GM12875 (cell line): ENCODE measurements at regions not wholly inside any gene's neighbourhood (a gene's known extent, or its start where the extent isn't known, plus 50 kb on each side); places are given as distances from the start of the nearest gene placed in this dataset.

Source experiments
- H3K4me3 ChIP-seq: one replicate; pipeline ENCODE4 v1.5.1; 2011; ENCODE audit warnings: low read depth, low read length, control low read depth
- CTCF ChIP-seq: IDR thresholded peaks from 2 replicates; pipeline ENCODE4 v1.5.1; 2011; ENCODE audit warnings: low read depth, mild to moderate bottlenecking, control low read depth, inconsistent platforms, low read length, moderate library complexity, borderline replicate concordance; ENCODE audit not compliant: insufficient read depth

- TF ChIP-seq CTCF: no peak
- H3K4me3 ChIP-seq: no peak overlapping the region
Observed at GRCh38 chr12:88802096-88802706, 221.9 kb upstream of the KITLG start.

DNA sequence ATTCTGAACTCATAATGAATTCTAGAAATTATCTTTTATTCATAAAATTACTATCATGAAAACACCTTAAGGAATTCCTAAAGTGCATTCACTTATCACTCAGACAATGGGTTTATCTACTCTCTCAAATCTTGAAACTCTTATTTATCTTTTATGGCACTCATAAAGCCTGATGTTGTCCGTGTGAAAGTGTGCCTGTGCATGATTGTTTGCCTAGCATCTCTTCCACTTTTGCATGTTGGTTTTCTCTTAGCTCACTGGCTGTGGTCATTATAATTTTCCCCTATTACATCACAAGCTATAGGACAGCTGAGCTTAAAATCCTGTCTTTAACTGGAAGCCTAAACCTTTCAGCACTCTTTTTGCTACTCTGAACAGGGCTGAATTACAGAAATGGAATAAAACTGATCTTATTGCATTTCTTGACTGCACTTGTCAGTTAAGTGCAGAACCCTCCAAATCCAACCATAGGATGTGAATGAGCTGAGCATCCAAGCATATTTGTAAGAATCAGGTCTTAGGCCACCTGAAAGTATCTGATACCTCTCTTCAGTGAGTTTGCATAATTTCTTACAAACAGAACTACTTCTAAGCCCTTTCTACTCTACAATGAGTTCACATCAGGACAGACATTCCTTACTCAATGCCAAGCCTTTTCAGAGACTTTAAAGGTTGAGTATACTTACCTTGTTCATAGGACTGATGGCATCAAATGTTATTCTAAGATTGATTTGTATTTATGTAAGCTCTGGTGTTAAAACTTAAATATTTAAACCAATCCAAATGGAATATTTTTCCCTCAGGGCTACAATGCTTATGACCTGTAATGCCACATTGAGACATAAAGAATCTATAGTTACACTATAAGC, 221.2 kb upstream of the KITLG start:
- TF ChIP-seq CTCF: no peak
- no peak overlapping the region for H3K4me3 ChIP-seq

DNA sequence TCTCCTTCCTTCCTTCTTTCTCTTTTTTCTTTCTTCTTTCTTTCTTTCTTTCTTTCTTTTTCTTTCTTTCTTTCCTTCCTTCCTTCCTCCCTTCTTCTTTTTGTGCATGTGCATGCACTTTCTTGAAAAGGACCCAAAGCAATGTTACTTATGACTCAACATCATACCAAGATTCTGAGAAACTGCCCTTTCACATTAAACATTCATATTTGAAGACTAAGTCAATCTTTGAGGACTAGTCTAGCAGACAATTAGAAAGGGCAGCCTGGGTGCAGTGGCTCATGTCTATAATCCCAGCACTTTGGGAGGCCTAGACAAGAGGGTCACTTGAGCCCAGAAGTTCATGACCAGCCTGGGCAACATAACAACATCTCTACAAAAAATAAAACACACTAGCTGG, 212.8 kb upstream of the KITLG start:
- TF ChIP-seq CTCF: no peak
- H3K4me3 ChIP-seq: no peak overlapping the region

DNA sequence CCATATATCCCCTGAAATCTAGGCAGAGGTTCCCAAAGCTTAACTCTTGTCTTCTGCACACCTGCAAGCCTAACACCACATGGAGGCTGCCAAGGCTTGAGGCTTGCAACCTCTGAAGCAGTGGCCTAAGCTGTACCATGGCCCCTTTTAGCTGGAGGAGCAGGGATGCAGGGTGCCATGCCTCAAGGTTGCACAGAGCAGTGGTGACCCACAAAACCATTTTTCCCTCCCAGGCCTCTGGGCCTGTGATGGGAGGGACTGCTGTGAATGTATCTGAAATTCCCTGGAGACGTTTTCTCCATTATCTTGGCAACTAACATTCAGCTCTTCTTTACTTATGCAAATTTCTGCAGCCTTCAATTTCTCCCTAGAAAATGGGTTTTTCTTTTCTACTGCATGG, 210.0 kb upstream of the KITLG start:
- no peak overlapping the region for H3K4me3 ChIP-seq
- TF ChIP-seq CTCF: no peak

DNA sequence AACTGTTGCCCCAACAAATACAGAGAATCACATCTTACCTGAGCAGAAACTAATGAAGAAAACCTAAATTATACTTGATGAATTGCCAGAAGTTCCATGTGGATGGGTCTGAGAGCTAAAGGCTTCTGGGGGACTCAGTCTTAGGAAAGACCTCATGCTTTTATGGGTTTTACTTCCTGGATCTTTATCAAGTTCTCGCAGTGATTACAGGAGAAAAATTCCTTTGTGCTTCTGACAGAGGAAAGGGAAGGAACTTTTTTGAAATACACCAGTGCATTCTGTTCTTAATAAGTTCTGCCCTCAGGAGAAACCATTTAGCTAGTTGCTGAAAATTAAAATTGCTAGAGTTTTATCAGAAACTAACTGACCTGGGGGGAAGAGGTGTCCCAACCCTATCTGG, 203.9 kb upstream of the KITLG start:
- H3K4me3 ChIP-seq: no peak overlapping the region
- TF ChIP-seq CTCF: no peak

DNA sequence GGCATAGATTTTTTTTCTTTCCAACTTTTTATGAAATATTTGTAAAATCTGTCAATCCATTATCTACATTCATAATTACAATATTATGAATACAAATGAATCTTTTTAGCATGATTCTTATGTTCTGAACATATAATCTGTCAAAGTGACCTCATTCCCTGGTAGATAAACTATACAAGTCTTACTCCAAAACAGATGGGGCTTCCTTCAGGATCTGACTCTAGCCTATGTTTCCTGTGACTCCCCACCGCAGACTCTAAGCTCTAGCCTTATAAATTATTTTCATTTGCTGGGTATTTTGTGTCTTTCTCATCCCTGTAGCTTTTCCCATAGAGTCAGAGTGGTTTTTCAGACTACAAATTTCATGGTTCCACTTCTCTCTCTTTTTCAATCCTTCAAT, 202.1 kb upstream of the KITLG start:
- no peak overlapping the region for H3K4me3 ChIP-seq
- no peak for TF ChIP-seq CTCF

- H3K4me3 ChIP-seq: no peak overlapping the region
- TF ChIP-seq CTCF: no peak
Observed at GRCh38 chr12:88781909-88782308, 201.6 kb upstream of the KITLG start.
